ENCODE measurements at regions not wholly inside any gene's neighbourhood (a gene's known extent, or its start where the extent isn't known, plus 50 kb on each side); places are given as distances from the start of the nearest gene placed in this dataset.

DNA sequence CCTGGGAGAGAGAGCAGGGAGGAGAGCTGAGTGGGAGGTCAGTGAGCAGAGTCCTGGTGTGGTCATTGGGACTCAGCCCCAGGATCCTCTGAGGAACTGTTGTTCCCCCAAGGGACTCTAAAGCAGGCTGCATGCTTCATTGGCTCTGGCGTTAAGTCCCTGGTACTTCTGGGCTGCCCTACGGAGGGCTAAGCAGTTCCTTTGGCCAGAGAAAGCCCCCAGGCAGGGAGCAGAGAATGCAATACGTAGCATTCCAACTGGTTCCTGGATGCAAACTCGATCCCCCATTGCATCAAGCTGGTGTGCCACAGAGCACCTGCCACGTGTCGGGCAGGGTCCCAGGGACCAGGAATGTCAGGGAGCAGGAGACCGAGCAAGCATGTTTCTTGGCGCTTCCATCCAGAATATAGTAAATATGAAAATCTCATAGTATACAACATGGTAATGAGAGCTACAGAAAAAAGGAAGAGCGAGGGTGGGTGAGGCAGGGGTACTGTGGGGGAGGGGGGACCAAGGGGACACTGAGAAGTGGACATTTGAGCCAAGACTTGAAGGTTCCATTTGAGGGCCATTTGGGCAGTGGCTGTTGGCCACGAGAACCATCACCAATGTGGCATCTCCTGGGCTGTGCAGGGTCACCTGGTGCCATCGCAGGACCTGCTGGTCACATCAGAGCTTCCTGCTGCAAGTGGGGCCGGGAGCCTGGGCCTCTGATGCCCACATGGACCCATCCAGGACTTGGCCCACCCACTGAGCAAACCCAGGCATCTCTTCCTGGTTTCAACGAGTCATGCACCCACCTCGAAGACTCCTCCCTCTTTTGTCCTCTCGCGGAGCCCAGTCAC, 160.4 kb downstream of the ASB1 start:
- TF ChIP-seq POLR2A (IDR thresholded peaks at IDR 0.05) (no peak), EP300 (IDR thresholded peaks at IDR 0.05) (no peak), POLR2AphosphoS5 (IDR thresholded peaks at IDR 0.05) (no peak)
- TF ChIP-seq, protein P1, sequence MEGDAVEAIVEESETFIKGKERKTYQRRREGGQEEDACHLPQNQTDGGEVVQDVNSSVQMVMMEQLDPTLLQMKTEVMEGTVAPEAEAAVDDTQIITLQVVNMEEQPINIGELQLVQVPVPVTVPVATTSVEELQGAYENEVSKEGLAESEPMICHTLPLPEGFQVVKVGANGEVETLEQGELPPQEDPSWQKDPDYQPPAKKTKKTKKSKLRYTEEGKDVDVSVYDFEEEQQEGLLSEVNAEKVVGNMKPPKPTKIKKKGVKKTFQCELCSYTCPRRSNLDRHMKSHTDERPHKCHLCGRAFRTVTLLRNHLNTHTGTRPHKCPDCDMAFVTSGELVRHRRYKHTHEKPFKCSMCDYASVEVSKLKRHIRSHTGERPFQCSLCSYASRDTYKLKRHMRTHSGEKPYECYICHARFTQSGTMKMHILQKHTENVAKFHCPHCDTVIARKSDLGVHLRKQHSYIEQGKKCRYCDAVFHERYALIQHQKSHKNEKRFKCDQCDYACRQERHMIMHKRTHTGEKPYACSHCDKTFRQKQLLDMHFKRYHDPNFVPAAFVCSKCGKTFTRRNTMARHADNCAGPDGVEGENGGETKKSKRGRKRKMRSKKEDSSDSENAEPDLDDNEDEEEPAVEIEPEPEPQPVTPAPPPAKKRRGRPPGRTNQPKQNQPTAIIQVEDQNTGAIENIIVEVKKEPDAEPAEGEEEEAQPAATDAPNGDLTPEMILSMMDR (IDR thresholded peaks at IDR 0.05) = no peak

Data from gastroesophageal sphincter (tissue), 3 donors.